Ishikawa (cell line): ENCODE measurements at regions not wholly inside any gene's neighbourhood (a gene's known extent, or its start where the extent isn't known, plus 50 kb on each side); places are given as distances from the start of the nearest gene placed in this dataset.

Experiments
- CEBPB ChIP-seq: IDR thresholded peaks from 2 replicates; pipeline ENCODE4 v1.6.1; 2012
- CREB1 ChIP-seq: IDR thresholded peaks from 2 replicates; pipeline ENCODE4 v1.6.1; 2012; ENCODE audit warnings: low read depth
- EGR1 ChIP-seq: IDR thresholded peaks from 2 replicates; pipeline ENCODE4 v1.6.1; 2012
- EP300 ChIP-seq: IDR thresholded peaks from 2 replicates; pipeline ENCODE4 v1.6.1; 2012; ENCODE audit warnings: borderline replicate concordance
- FOXM1 ChIP-seq: IDR thresholded peaks from 2 replicates; pipeline ENCODE4 v1.6.1; 2012; ENCODE audit warnings: low read depth, borderline replicate concordance
- MAX ChIP-seq: IDR thresholded peaks from 2 replicates; pipeline ENCODE4 v1.6.1; 2012
- NFIC ChIP-seq: IDR thresholded peaks from 2 replicates; pipeline ENCODE4 v1.6.1; 2012
- RAD21 ChIP-seq: IDR thresholded peaks from 2 replicates; pipeline ENCODE4 v1.6.1; 2012; ENCODE audit warnings: low read depth
- REST ChIP-seq: IDR thresholded peaks from 2 replicates; pipeline ENCODE4 v1.6.1; 2012; ENCODE audit warnings: low read depth, mild to moderate bottlenecking
- TAF1 ChIP-seq: IDR thresholded peaks from 2 replicates; pipeline ENCODE4 v1.6.1; 2012; ENCODE audit warnings: low read depth, mild to moderate bottlenecking
- TCF12 ChIP-seq: IDR thresholded peaks from 2 replicates; pipeline ENCODE4 v1.6.1; 2012; ENCODE audit warnings: low read depth
- TEAD4 ChIP-seq: IDR thresholded peaks from 2 replicates; pipeline ENCODE4 v1.6.1; 2012
- USF1 ChIP-seq: IDR thresholded peaks from 2 replicates; pipeline ENCODE4 v1.6.1; 2012
- YY1 ChIP-seq: IDR thresholded peaks from 2 replicates; pipeline ENCODE4 v1.6.1; 2012; ENCODE audit warnings: low read depth
- ZBTB7A ChIP-seq: IDR thresholded peaks from 2 replicates; pipeline ENCODE4 v1.6.1; 2012; ENCODE audit warnings: low read depth

- TF ChIP-seq TAF1: no peak
- TF ChIP-seq YY1: no peak
- no peak for TF ChIP-seq ZBTB7A
- no peak for TF ChIP-seq TCF12
- TF ChIP-seq TEAD4: no peak
- no peak for TF ChIP-seq CREB1
- no peak for TF ChIP-seq USF1
- no peak for TF ChIP-seq FOXM1
- TF ChIP-seq EGR1: no peak
Measured at GRCh38 chr12:81872400-81872799, 113.2 kb upstream of the PPFIA2 start.

- no peak for TF ChIP-seq MAX
- TF ChIP-seq YY1: no peak
- no peak for TF ChIP-seq ZBTB7A
- no peak for TF ChIP-seq EP300
- TF ChIP-seq TEAD4: no peak
- TF ChIP-seq TCF12: no peak
- no peak for TF ChIP-seq REST
- no peak for TF ChIP-seq TAF1
- TF ChIP-seq RAD21: no peak
- TF ChIP-seq CREB1: no peak
- TF ChIP-seq EGR1: no peak
- TF ChIP-seq FOXM1: no peak
Measured at GRCh38 chr12:81866081-81866480, 106.9 kb upstream of the PPFIA2 start.

GRCh38 chr12:81863406-81863805, 104.3 kb upstream of the PPFIA2 start:
- TF ChIP-seq MAX: no peak
- 0 out of 2 replicates have a peak, but pooled peaks have one; percentile 11 for TF ChIP-seq TEAD4

DNA sequence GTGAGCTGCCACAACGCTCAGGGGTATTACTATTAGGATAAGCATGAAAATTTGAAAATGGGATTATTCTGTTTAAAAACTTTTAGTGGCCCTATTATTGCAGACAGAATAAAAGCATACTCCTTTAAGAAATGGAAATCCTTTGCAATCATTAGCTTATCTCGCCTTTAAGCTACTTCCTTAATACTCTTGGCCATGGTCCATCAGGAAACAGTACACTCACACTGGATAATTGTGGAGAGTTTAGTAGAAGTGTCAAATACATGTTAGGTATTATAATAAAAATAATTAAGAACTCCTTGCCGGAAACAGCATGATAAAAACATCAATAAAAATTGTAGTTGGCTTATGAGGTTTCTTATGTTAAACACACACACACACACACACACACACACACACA, 100.4 kb upstream of the PPFIA2 start:
- no peak for TF ChIP-seq TAF1
- TF ChIP-seq EGR1: no peak
- no peak for TF ChIP-seq TCF12
- no peak for TF ChIP-seq CEBPB
- no peak for TF ChIP-seq NFIC
- TF ChIP-seq RAD21: no peak
- no peak for TF ChIP-seq FOXM1
- no peak for TF ChIP-seq USF1
- no peak for TF ChIP-seq REST

DNA sequence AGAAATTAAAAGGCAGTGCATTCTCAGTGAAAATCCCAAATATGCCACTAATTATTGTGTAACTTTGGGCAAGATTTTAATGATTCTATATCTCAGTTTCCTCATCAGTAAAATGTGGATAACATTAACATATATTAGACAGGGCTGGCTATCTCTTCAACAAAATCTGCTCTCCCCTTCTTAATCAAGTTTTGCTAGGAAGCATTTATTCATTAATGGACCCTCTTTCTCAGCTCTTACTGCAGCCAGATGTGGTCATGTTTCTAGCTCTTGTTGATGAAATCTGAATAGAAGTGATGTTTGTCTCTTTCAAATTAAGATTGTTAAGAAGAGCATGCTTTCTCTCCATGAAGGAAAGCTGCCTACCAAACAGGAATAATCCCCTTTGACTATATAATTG, 84.4 kb upstream of the PPFIA2 start:
- TF ChIP-seq CEBPB: no peak
- no peak for TF ChIP-seq REST
- TF ChIP-seq MAX: no peak
- TF ChIP-seq TEAD4: no peak
- TF ChIP-seq USF1: no peak
- TF ChIP-seq EP300: no peak
- no peak for TF ChIP-seq CREB1
- no peak for TF ChIP-seq RAD21
- no peak for TF ChIP-seq ZBTB7A
- TF ChIP-seq EGR1: no peak
- TF ChIP-seq YY1: no peak
- no peak for TF ChIP-seq FOXM1
- no peak for TF ChIP-seq TCF12
- no peak for TF ChIP-seq NFIC
- TF ChIP-seq TAF1: no peak
